ENCODE measurements at regions not wholly inside any gene's neighbourhood (a gene's known extent, or its start where the extent isn't known, plus 50 kb on each side); places are given as distances from the start of the nearest gene placed in this dataset.

GRCh38 chr4:127047930-127048329, 584.8 kb upstream of the INTU start:
- no TSS peak for BruUV-seq (replicated peaks)
- Histone ChIP-seq H3K4me2 (ENCODE audit: insufficient read depth, low read length) (no peak overlapping the region), H3K4me1 (ENCODE audit: control insufficient read depth, extremely low read depth, insufficient read depth, low read length) (no peaks in the 10 kb centered on the region), H3K9me3 (replicated peaks; ENCODE audit: control insufficient read depth, insufficient read depth, low read length) (peaks cover 4% of the 10 kb centered on the region), H3K9me1 (replicated peaks; ENCODE audit: control insufficient read depth, extremely low read depth, insufficient read depth, low read length) (no peaks in the 10 kb centered on the region), H3K27ac (ENCODE audit: insufficient read depth, low read depth, low read length) (no peak overlapping the region), H4K20me1 (replicated peaks; ENCODE audit: control insufficient read depth, extremely low read depth, insufficient read depth, low read length) (no peaks in the 10 kb centered on the region), H3K27me3 (ENCODE audit: control insufficient read depth in 2 of 2, insufficient read depth in 2 of 2, low read length in 2 of 2) (no peaks in the 10 kb centered on the region), H3K9ac (replicated peaks; ENCODE audit: extremely low read depth, insufficient read depth, low read length) (no peak overlapping the region), H3K36me3 (ENCODE audit: control insufficient read depth in 2 of 2, extremely low read depth in 1 of 2, insufficient read depth in 2 of 2, low read length in 2 of 2) (no peaks in the 10 kb centered on the region), H3K4me3 (replicated peaks in 1 of 3; ENCODE audit: insufficient read depth in 1 of 3, low read depth in 1 of 3, low read length in 3 of 3) (no peak overlapping the region), H2AFZ (ENCODE audit: low read depth, low read length) (no peak overlapping the region), H3K79me2 (ENCODE audit: control insufficient read depth, insufficient read depth, low read length) (no peaks in the 10 kb centered on the region)
- dilution Hi-C loops (cut with MboI; ENCODE audit: extremely low pct_ligation_motif_present, low sequenced_read_pairs) (no loop called here), intact Hi-C loops (cut with micrococcal nuclease) (no loop called here)
- TF ChIP-seq MAX (IDR thresholded peaks at IDR 0.05; ENCODE audit: insufficient read depth, insufficient read length) (no peak), MYC (IDR thresholded peaks at IDR 0.05; ENCODE audit: low read depth, low read length) (no peak), JUN (IDR thresholded peaks at IDR 0.05; ENCODE audit: borderline replicate concordance, insufficient read depth, insufficient read length, low read depth) (no peak), EZH2 (IDR thresholded peaks at IDR 0.05; ENCODE audit: borderline replicate concordance, low read depth, low read length, severe bottlenecking) (no peak), POLR2AphosphoS5 (IDR thresholded peaks at IDR 0.05; ENCODE audit: insufficient read depth, low read depth, low read length) (no peak), POLR2A (IDR thresholded peaks at IDR 0.05; ENCODE audit: low read depth, low read length) (no peak), CTCF (IDR thresholded peaks at IDR 0.05; ENCODE audit: extremely low read depth in 1 of 2, insufficient read depth in 1 of 2, low read depth in 1 of 2, low read length in 2 of 2) (no peak), FOS (IDR thresholded peaks at IDR 0.05; ENCODE audit: borderline replicate concordance, insufficient read depth, low read length) (no peak), GATA2 (IDR thresholded peaks at IDR 0.05; ENCODE audit: insufficient read depth, insufficient read length, low read depth, low read length) (no peak)
- ChIA-PET CTCF (no interaction called here), POLR2A (no interaction called here)
- FAIRE-seq = no peak
- no peak for DNase-seq (ENCODE audit: low read depth, low spot score)
